HepG2 (cell line): ENCODE measurements at regions not wholly inside any gene's neighbourhood (a gene's known extent, or its start where the extent isn't known, plus 50 kb on each side); places are given as distances from the start of the nearest gene placed in this dataset.

Experiments
- ATAC-seq: fragments of 200-7000 bp; cut with Tn5 transposase; 3 replicates; pipeline ENCODE4 v1.9.1; 2020; ENCODE audit warnings: mild to moderate bottlenecking, moderate library complexity
- BruUV-seq: library from RNA; stranded (reverse); fragments of 400-500 nt; replicated peaks from 2 replicates; lab custom pipeline; 2021; lab: Mats Ljungman, UMichigan
- CTCF ChIA-PET: fragments of 300-600 bp; formaldehyde crosslinking; extraction: SDS; loops from one replicate; lab custom pipeline; 2021; ENCODE audit warnings: low total read pairs, inconsistent platforms, low intra/inter-chr PET ratio; lab: Yijun Ruan, JAX
- POLR2A ChIA-PET: fragments of 350-600 bp; sonication (Branson Sonifier 250); formaldehyde crosslinking; loops from one replicate; lab custom pipeline; 2020; ENCODE audit warnings: antibody characterized with exemption, inconsistent platforms; lab: Yijun Ruan, JAX
- DNase-seq: peaks from one replicate; pipeline ENCODE4 v3.0.0-alpha.2; 2015; ENCODE audit warnings: low spot score
- FAIRE-seq: peaks from 3 replicates; lab custom pipeline; 2011; peaks lifted over from hg19 to GRCh38; lab: Jason Lieb, UNC
- H2AFZ ChIP-seq: one replicate; pipeline ENCODE4 v1.6.1; 2011; ENCODE audit warnings: low read length, inconsistent platforms
- H3K27ac ChIP-seq: fragments of 300-600 bp; 3 replicates; pipeline ENCODE4 v1.8.0; 2011; ENCODE audit warnings: mixed run types, mild to moderate bottlenecking, mixed read lengths, low read length, inconsistent platforms; ENCODE audit not compliant: insufficient read depth; ENCODE audit errors: extremely low read length
- H3K27me3 ChIP-seq, 2 experiments: fragments of 200-600 bp in 1 of 2; 2 replicates in 1 of 2; 3 replicates in 1 of 2; pipeline versions ENCODE4 v1.6.0 to v1.8.0; 2011; ENCODE audit warnings: low read length in 2 of 2, mild to moderate bottlenecking in 2 of 2, moderate library complexity in 2 of 2, inconsistent platforms in 1 of 2; ENCODE audit not compliant: insufficient read depth in 2 of 2, control insufficient read depth in 1 of 2
- H3K36me3 ChIP-seq, 2 experiments: fragments of 200-600 bp in 1 of 2; replicated peaks in 1 of 2; 2 replicates in 1 of 2; 3 replicates in 1 of 2; pipeline versions ENCODE4 v1.5.1 to v1.8.0; 2011; ENCODE audit warnings: low read length in 2 of 2, inconsistent platforms in 1 of 2; ENCODE audit not compliant: insufficient read depth in 2 of 2, control insufficient read depth in 1 of 2
- H3K4me1 ChIP-seq: 2 replicates; pipeline ENCODE4 v1.5.1; 2012; ENCODE audit warnings: low read length, inconsistent platforms; ENCODE audit not compliant: insufficient read depth
- H3K4me2 ChIP-seq: 2 replicates; pipeline ENCODE4 v1.6.0; 2011; ENCODE audit warnings: low read depth, low read length, inconsistent platforms
- H3K4me3 ChIP-seq, 3 experiments: fragments of 200-600 bp in 1 of 3; sonication (generic), shearing (Covaris generic) in 1 of 3; replicated peaks in 1 of 3; 2 replicates each; pipeline ENCODE4 v1.5.1; 2011 to 2016; ENCODE audit warnings: low read length in 3 of 3, inconsistent platforms in 2 of 3, low read depth in 2 of 3, mild to moderate bottlenecking in 2 of 3, control low read depth in 1 of 3, mixed read lengths in 1 of 3; ENCODE audit not compliant: insufficient read depth in 1 of 3
- H3K79me2 ChIP-seq: one replicate; pipeline ENCODE4 v1.6.1; 2011; ENCODE audit warnings: low read length, inconsistent platforms; ENCODE audit not compliant: insufficient read depth
- H3K9ac ChIP-seq: 2 replicates; pipeline ENCODE4 v1.6.0; 2011; ENCODE audit warnings: mild to moderate bottlenecking, low read depth, low read length, inconsistent platforms; ENCODE audit not compliant: insufficient read depth
- H3K9me3 ChIP-seq: 2 replicates; pipeline ENCODE4 v1.5.1; 2012; ENCODE audit warnings: mild to moderate bottlenecking, low read length
- H4K20me1 ChIP-seq: 2 replicates; pipeline ENCODE4 v1.6.0; 2011; ENCODE audit warnings: inconsistent platforms, mild to moderate bottlenecking, low read length, moderate library complexity; ENCODE audit not compliant: insufficient read depth
- BHLHE40 ChIP-seq: IDR thresholded peaks from 2 replicates; pipeline ENCODE4 v1.6.1; 2011; ENCODE audit warnings: low read length, improper control_type of control experiment
- BRD4 ChIP-seq: sonication (generic); formaldehyde crosslinking; IDR thresholded peaks from 2 replicates; pipeline ENCODE4 v1.4.0; 2020; ENCODE audit warnings: missing genetic modification reagents
- CBX2 ChIP-seq, 2 experiments: fragments of 200-600 bp in 1 of 2; sonication (generic); formaldehyde crosslinking in 1 of 2; IDR thresholded peaks; 2 replicates each; pipeline versions ENCODE4 v1.7.0 to v1.8.1; 2018 to 2022; ENCODE audit warnings: low read depth in 2 of 2, low read length in 1 of 2, mild to moderate bottlenecking in 1 of 2, missing genetic modification reagents in 1 of 2
- CBX5 ChIP-seq: sonication (generic); formaldehyde crosslinking; IDR thresholded peaks from 2 replicates; pipeline ENCODE4 v1.4.0; 2020; ENCODE audit warnings: missing genetic modification reagents, borderline replicate concordance
- CENPX ChIP-seq: sonication (generic); formaldehyde crosslinking; IDR thresholded peaks from 2 replicates; pipeline ENCODE4 v1.9.0; 2021; ENCODE audit warnings: mild to moderate bottlenecking, missing genetic modification reagents, moderate library complexity
- FOSL2 ChIP-seq: sonication (generic); formaldehyde crosslinking; IDR thresholded peaks from 2 replicates; pipeline ENCODE4 v1.4.0; 2020; ENCODE audit warnings: missing genetic modification reagents
- GMEB1 ChIP-seq: sonication (generic); formaldehyde crosslinking; IDR thresholded peaks from 2 replicates; pipeline ENCODE4 v1.5.1; 2020; ENCODE audit warnings: missing genetic modification reagents, mild to moderate bottlenecking, borderline replicate concordance
- ISL2 ChIP-seq: sonication (generic); formaldehyde crosslinking; IDR thresholded peaks from 2 replicates; pipeline ENCODE4 v1.5.0; 2020; ENCODE audit warnings: missing genetic modification reagents
- KLF11 ChIP-seq: IDR thresholded peaks from 2 replicates; pipeline ENCODE4 v1.6.1; 2016; ENCODE audit warnings: missing compliant biosample characterization
- KLF12 ChIP-seq: sonication (generic); formaldehyde crosslinking; IDR thresholded peaks from 2 replicates; pipeline ENCODE4 v1.4.0; 2020; ENCODE audit warnings: missing genetic modification reagents, borderline replicate concordance
- MAFG ChIP-seq: sonication (generic); formaldehyde crosslinking; IDR thresholded peaks from 2 replicates; pipeline ENCODE4 v1.5.1; 2020; ENCODE audit warnings: mild to moderate bottlenecking, missing genetic modification reagents
- MATR3 ChIP-seq: sonication (generic); formaldehyde crosslinking; IDR thresholded peaks from 2 replicates; pipeline ENCODE4 v1.4.0; 2020; ENCODE audit warnings: missing genetic modification reagents
- MXD1 ChIP-seq: sonication (generic); formaldehyde crosslinking; IDR thresholded peaks from 2 replicates; pipeline ENCODE4 v1.4.0; 2020; ENCODE audit warnings: mild to moderate bottlenecking, missing genetic modification reagents
- MYC ChIP-seq: sonication (generic); formaldehyde crosslinking; IDR thresholded peaks from 2 replicates; pipeline ENCODE4 v1.9.0; 2021; ENCODE audit warnings: missing genetic modification reagents, borderline replicate concordance
- NONO ChIP-seq, 2 experiments: fragments of 450-650 bp in 1 of 2; sonication (generic) in 1 of 2; formaldehyde crosslinking in 1 of 2; IDR thresholded peaks in 1 of 2; conservative IDR thresholded peaks in 1 of 2; 2 replicates each; pipeline versions ENCODE4 v1.6.1 to v1.8.0; 2017 to 2022; ENCODE audit warnings: mild to moderate bottlenecking in 1 of 2, missing genetic modification reagents in 1 of 2, moderate library complexity in 1 of 2
- PRPF4 ChIP-seq: fragments of 200-400 bp; formaldehyde crosslinking; IDR thresholded peaks from 2 replicates; pipeline ENCODE4 v1.6.1; 2016; ENCODE audit warnings: low read length, low read depth; ENCODE audit not compliant: poor library complexity, severe bottlenecking
- SMAD1 ChIP-seq: sonication (generic); formaldehyde crosslinking; IDR thresholded peaks from 2 replicates; pipeline ENCODE4 v1.4.0; 2020; ENCODE audit warnings: missing genetic modification reagents, low read depth, mild to moderate bottlenecking, borderline replicate concordance
- TGIF2 ChIP-seq: IDR thresholded peaks from 2 replicates; pipeline ENCODE4 v1.6.1; 2016; ENCODE audit warnings: control low read depth, missing compliant biosample characterization
- ZNF737 ChIP-seq: sonication (generic); formaldehyde crosslinking; IDR thresholded peaks from 2 replicates; pipeline ENCODE4 v1.5.0; 2020; ENCODE audit warnings: missing genetic modification reagents, mild to moderate bottlenecking, borderline replicate concordance
- WGBS: methylation state at CpG from one replicate; pipeline ENCODE4 v1.1.6; 2017; ENCODE audit warnings: low lambda C conversion rate; 5-methylcytosine and 5-hydroxymethylcytosine counted together
- in situ Hi-C: cut with HindIII; loops from 2 replicates; pipeline ENCODE4 v1.10.0; 2017; ENCODE audit warnings: low pct_unique_long_range_greater_than_20kb; ENCODE audit not compliant: extremely low pct_ligation_motif_present
- intact Hi-C: fragments of 100-400 bp; cut with micrococcal nuclease; formaldehyde crosslinking; loops from one replicate; pipeline ENCODE4 v1.10.0; 2022; ENCODE audit not compliant: unreplicated experiment

- Histone ChIP-seq H3K27ac (no peak overlapping the region), H3K79me2 (no peaks in the 10 kb centered on the region), H4K20me1 (no peaks in the 10 kb centered on the region), H3K9ac (no peak overlapping the region), H3K4me1 (no peaks in the 10 kb centered on the region), H3K4me2 (no peak overlapping the region), H3K9me3 (no peaks in the 10 kb centered on the region), H3K36me3 (no peaks in the 10 kb centered on the region), H2AFZ (no peak overlapping the region), H3K27me3 (no peaks in the 10 kb centered on the region), H3K4me3 (no peak overlapping the region)
- ATAC-seq (no peak), DNase-seq (no peak), FAIRE-seq (no peak)
- BruUV-seq: no TSS peak
- intact Hi-C loops: no loop called here
- CTCF ChIA-PET: no interaction called here
- POLR2A ChIA-PET: no interaction called here
- TF ChIP-seq BRD4 (CRISPR knock-in tag) (no peak), MATR3 (no peak), FOSL2 (CRISPR knock-in tag) (no peak), CENPX (CRISPR knock-in tag) (no peak), MYC (no peak), KLF12 (CRISPR knock-in tag) (no peak), GMEB1 (no peak)
- in situ Hi-C loops: no loop called here
Measured at GRCh38 chr3:159182961-159183360, 381.1 kb downstream of the MFSD1 start.

- Histone ChIP-seq H3K36me3 (no peaks in the 10 kb centered on the region), H3K9ac (no peak overlapping the region), H3K4me1 (no peaks in the 10 kb centered on the region), H3K27me3 (no peaks in the 10 kb centered on the region), H3K27ac (no peak overlapping the region), H3K4me2 (no peak overlapping the region), H4K20me1 (no peaks in the 10 kb centered on the region), H3K79me2 (no peaks in the 10 kb centered on the region), H3K4me3 (no peak overlapping the region), H3K9me3 (no peaks in the 10 kb centered on the region), H2AFZ (no peak overlapping the region)
- WGBS: 0% methylated on average over 2 of the region's 2 CpGs
- BruUV-seq: no TSS peak
- intact Hi-C loops: no loop called here
- in situ Hi-C loops: no loop called here
- ATAC-seq: no peak
- DNase-seq: no peak
- CTCF ChIA-PET: no interaction called here
- no peak for TF ChIP-seq ZNF737 (CRISPR knock-in tag)
- no peak for TF ChIP-seq BHLHE40
- TF ChIP-seq SMAD1 (CRISPR knock-in tag): no peak
- TF ChIP-seq CBX5 (CRISPR knock-in tag): no peak
- TF ChIP-seq KLF11 (CRISPR knock-in tag): no peak
- TF ChIP-seq CBX2 (IDR thresholded peaks at IDR 0.05; ENCODE audit: low read depth, low read length): no peak
- TF ChIP-seq CBX2 (CRISPR knock-in tag; IDR thresholded peaks at IDR 0.05; ENCODE audit: low read depth): no peak
- TF ChIP-seq NONO (IDR thresholded peaks at IDR 0.05): no peak
- no peak for TF ChIP-seq NONO (CRISPR knock-in tag; conservative IDR thresholded peaks at IDR 0.05)
- no peak for TF ChIP-seq MAFG
- no peak for TF ChIP-seq TGIF2 (CRISPR knock-in tag)
- TF ChIP-seq PRPF4: no peak
- TF ChIP-seq MXD1 (CRISPR knock-in tag): no peak
- TF ChIP-seq ISL2 (CRISPR knock-in tag): no peak
- no peak for FAIRE-seq
- POLR2A ChIA-PET: no interaction called here
Measured at GRCh38 chr3:159185443-159186050, 383.7 kb downstream of the MFSD1 start.
